CD14-positive monocyte (primary cell): ENCODE measurements at regions not wholly inside any gene's neighbourhood (a gene's known extent, or its start where the extent isn't known, plus 50 kb on each side); places are given as distances from the start of the nearest gene placed in this dataset.

Experiments
- DNase-seq, 3 donors: peaks; one replicate each; pipeline ENCODE4 v3.0.0-alpha.2; 2011 to 2022
- H2AFZ ChIP-seq: 2 replicates; pipeline ENCODE4 v1.6.0; 2012; ENCODE audit warnings: mild to moderate bottlenecking, low read depth, low read length, inconsistent platforms; ENCODE audit not compliant: insufficient read depth, poor library complexity, severe bottlenecking
- H3K27ac ChIP-seq, 2 donors: 1 replicate in 1 of 2; 2 replicates in 1 of 2; pipeline ENCODE4 v1.5.1; 2012 to 2013; ENCODE audit warnings: low read length in 2 of 2, control low read depth in 1 of 2, inconsistent platforms in 1 of 2, low read depth in 1 of 2, mild to moderate bottlenecking in 1 of 2
- H3K27me3 ChIP-seq, 2 donors: one replicate each; pipeline versions ENCODE4 v1.6.0 to v1.6.1; 2011 to 2013; ENCODE audit warnings: low read length in 2 of 2; ENCODE audit not compliant: control insufficient read depth in 2 of 2, insufficient read depth in 2 of 2
- H3K36me3 ChIP-seq, 2 donors: replicated peaks in 1 of 2; 1 replicate in 1 of 2; 2 replicates in 1 of 2; pipeline versions ENCODE4 v1.5.1 to v1.6.1; 2012 to 2013; ENCODE audit warnings: low read length in 2 of 2, control low read depth in 1 of 2, inconsistent platforms in 1 of 2, mild to moderate bottlenecking in 1 of 2; ENCODE audit not compliant: insufficient read depth in 2 of 2, control insufficient read depth in 1 of 2
- H3K4me1 ChIP-seq, 2 donors: 1 replicate in 1 of 2; 2 replicates in 1 of 2; pipeline versions ENCODE4 v1.5.1 to v1.6.1; 2012 to 2013; ENCODE audit warnings: low read length in 2 of 2, control low read depth in 1 of 2, inconsistent platforms in 1 of 2, mild to moderate bottlenecking in 1 of 2, moderate library complexity in 1 of 2; ENCODE audit not compliant: insufficient read depth in 2 of 2, control insufficient read depth in 1 of 2
- H3K4me2 ChIP-seq: replicated peaks from 2 replicates; pipeline ENCODE3; 2012; ENCODE audit warnings: low read length, moderate library complexity, mild to moderate bottlenecking; ENCODE audit not compliant: poor library complexity, severe bottlenecking; ENCODE audit errors: extremely low read depth
- H3K4me3 ChIP-seq, 3 experiments: fragments of 200-600 bp in 1 of 3; sonication (generic) in 1 of 3; replicated peaks in 1 of 3; 1 replicate in 2 of 3; 2 replicates in 1 of 3; pipeline ENCODE4 v1.5.1; 2011 to 2013; ENCODE audit warnings: low read length in 3 of 3, mild to moderate bottlenecking in 3 of 3, control low read depth in 2 of 3, low read depth in 2 of 3, inconsistent platforms in 1 of 3, moderate library complexity in 1 of 3
- H3K79me2 ChIP-seq: 2 replicates; pipeline ENCODE4 v1.6.0; 2012; ENCODE audit warnings: mild to moderate bottlenecking, control low read depth, inconsistent platforms, low read length, moderate library complexity; ENCODE audit not compliant: insufficient read depth
- H3K9ac ChIP-seq: 2 replicates; pipeline ENCODE4 v1.6.0; 2017; ENCODE audit warnings: low read length, mild to moderate bottlenecking; ENCODE audit not compliant: insufficient read depth, poor library complexity, severe bottlenecking
- H3K9me3 ChIP-seq, 2 donors: replicated peaks in 1 of 2; 1 replicate in 1 of 2; 2 replicates in 1 of 2; pipeline versions ENCODE4 v1.5.1 to v1.6.1; 2012 to 2013; ENCODE audit warnings: low read length in 2 of 2, control low read depth in 1 of 2; ENCODE audit not compliant: control insufficient read depth in 1 of 2, insufficient read depth in 1 of 2
- H4K20me1 ChIP-seq: 2 replicates; pipeline ENCODE4 v1.6.0; 2012; ENCODE audit warnings: mild to moderate bottlenecking, low read length, control low read depth, moderate library complexity; ENCODE audit not compliant: insufficient read depth
- H3K27ac Mint-ChIP-seq, 7 donors: one replicate each; pipeline ENCODE4 v1.8.0; 2020; ENCODE audit warnings: mild to moderate bottlenecking in 7 of 7, mixed read lengths in 7 of 7, moderate library complexity in 6 of 7, inconsistent platforms in 2 of 7
- H3K27me3 Mint-ChIP-seq, 3 donors: one replicate each; pipeline ENCODE4 v1.8.0; 2021 to 2022; ENCODE audit warnings: low read depth in 3 of 3, mild to moderate bottlenecking in 3 of 3, mixed read lengths in 3 of 3, moderate library complexity in 3 of 3, inconsistent platforms in 1 of 3
- H3K36me3 Mint-ChIP-seq, 2 donors: one replicate each; pipeline ENCODE4 v1.8.0; 2020; ENCODE audit warnings: mixed read lengths in 2 of 2, inconsistent platforms in 1 of 2, mild to moderate bottlenecking in 1 of 2
- H3K4me1 Mint-ChIP-seq: one replicate; pipeline ENCODE4 v1.8.0; 2020; ENCODE audit warnings: mild to moderate bottlenecking, mixed read lengths
- H3K4me3 Mint-ChIP-seq, 2 donors: one replicate each; pipeline ENCODE4 v1.8.0; 2020; ENCODE audit warnings: mild to moderate bottlenecking in 2 of 2, mixed read lengths in 2 of 2, moderate library complexity in 1 of 2
- H3K9me3 Mint-ChIP-seq, 7 donors: one replicate each; pipeline ENCODE4 v1.8.0; 2020 to 2022; ENCODE audit warnings: mixed read lengths in 7 of 7, mild to moderate bottlenecking in 6 of 7, moderate library complexity in 6 of 7, inconsistent platforms in 2 of 7
- WGBS: methylation state at CpG from one replicate; pipeline ENCODE4 v1.1.5; 2013; ENCODE audit warnings: missing lambda C conversion rate; ENCODE audit not compliant: insufficient coverage; 5-methylcytosine and 5-hydroxymethylcytosine counted together
- intact Hi-C, 2 donors: fragments of 100-400 bp; cut with micrococcal nuclease; formaldehyde crosslinking; loops; one replicate each; pipeline versions ENCODE4 v1.15.0 to v1.15.1; 2023
- TF ChIP-seq, protein P1 (sequence below): fragments of 200-600 bp; IDR thresholded peaks from one replicate; pipeline ENCODE4 v1.8.0; 2022; ENCODE audit warnings: antibody characterized with exemption, mild to moderate bottlenecking

DNA sequence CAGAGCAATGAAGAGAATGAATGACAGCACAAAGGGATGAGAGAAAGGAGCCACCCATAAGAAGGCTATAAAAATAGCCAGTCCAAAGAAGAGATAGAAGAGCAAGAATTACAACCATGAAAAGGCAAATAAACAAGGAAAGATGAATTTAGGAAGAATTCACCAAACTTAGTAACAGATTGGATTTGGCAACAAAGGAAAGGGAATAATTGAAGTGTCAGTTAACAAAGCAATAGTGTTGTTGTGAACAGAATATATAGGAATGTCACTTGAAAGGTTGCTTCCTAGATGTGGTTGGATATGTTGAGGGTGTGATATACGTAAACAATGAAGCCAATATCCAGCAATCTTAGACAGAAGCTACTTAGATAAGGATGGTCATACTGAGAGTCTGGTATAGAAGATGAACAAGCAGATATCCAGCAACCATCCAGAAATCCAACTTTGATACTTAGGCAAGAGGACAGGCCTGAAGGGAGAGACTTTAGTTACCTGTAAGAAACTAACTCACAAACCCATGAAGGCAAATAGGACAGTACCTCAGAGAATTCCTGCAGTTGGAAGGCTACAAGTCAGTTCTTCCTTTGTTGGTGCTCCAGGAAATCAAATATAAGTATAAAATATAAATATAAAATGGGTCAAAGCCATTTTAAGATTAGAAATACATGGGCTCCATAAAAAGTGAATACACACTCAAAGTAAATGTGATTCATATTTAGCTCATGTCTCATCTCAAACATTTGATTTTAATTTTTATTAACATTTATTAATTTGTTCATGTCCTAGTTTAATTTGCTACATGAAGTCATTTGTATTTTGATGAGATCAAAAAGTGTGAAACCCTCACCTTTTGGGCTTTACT is 106.5 kb downstream of the HFE start:
- Histone ChIP-seq H3K4me1 (peaks cover 34 to 53% of the 10 kb centered on the region in 2 donors), H3K79me2 (peaks cover 27% of the 10 kb centered on the region), H3K4me3 (no peak overlapping the region), H3K27ac (no peak overlapping the region), H3K9ac (no peak overlapping the region), H3K27me3 (no peaks in the 10 kb centered on the region), H3K36me3 (no peaks in the 10 kb centered on the region), H2AFZ (no peak overlapping the region), H3K9me3 (no peaks in the 10 kb centered on the region), H4K20me1 (peaks cover 17% of the 10 kb centered on the region), H3K4me2 (no peak overlapping the region)
- TF ChIP-seq, protein P1, sequence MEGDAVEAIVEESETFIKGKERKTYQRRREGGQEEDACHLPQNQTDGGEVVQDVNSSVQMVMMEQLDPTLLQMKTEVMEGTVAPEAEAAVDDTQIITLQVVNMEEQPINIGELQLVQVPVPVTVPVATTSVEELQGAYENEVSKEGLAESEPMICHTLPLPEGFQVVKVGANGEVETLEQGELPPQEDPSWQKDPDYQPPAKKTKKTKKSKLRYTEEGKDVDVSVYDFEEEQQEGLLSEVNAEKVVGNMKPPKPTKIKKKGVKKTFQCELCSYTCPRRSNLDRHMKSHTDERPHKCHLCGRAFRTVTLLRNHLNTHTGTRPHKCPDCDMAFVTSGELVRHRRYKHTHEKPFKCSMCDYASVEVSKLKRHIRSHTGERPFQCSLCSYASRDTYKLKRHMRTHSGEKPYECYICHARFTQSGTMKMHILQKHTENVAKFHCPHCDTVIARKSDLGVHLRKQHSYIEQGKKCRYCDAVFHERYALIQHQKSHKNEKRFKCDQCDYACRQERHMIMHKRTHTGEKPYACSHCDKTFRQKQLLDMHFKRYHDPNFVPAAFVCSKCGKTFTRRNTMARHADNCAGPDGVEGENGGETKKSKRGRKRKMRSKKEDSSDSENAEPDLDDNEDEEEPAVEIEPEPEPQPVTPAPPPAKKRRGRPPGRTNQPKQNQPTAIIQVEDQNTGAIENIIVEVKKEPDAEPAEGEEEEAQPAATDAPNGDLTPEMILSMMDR: no peak
- Mint-ChIP-seq H3K36me3 (peaks cover 0 to 2% of the 10 kb centered on the region in 2 donors), H3K4me1 (peaks cover 21% of the 10 kb centered on the region), H3K27ac (no peak overlapping the region), H3K27me3 (no peaks in the 10 kb centered on the region), H3K9me3 (peaks cover 0 to 3% (median 0%) of the 10 kb centered on the region in 7 donors), H3K4me3 (no peak overlapping the region)
- intact Hi-C loops: loop anchor here in 1 of 2 donors (10.0 kb wide), 1 partner anchor 69 kb away; a partner anchor contains a TSS
- WGBS: no CpG with 5 or more reads among the region's 1 CpG
- no peak for DNase-seq

DNA sequence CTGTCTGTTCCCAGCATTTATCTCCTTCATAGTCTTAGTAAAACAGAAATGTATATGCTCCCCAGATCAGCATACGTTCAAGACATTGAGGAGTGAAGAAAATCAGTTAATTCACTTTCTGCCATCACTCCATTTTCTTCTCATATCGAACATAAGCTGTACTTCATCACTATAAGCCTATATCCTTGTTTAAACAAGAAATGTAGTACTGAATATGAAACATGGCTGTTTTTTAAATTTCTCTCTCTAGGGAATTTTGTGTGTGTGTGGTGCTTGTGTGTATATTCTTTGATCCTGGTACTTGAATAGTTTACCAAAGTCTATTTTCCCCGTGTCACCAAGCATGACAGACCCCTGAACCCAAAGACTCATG is 107.1 kb downstream of the HFE start:
- peak overlapping the region; percentile 91 for H3K4me2 ChIP-seq
- Mint-ChIP-seq H3K4me1 (peaks cover 22% of the 10 kb centered on the region), H3K36me3 (peaks cover 0 to 2% of the 10 kb centered on the region in 2 donors), H3K4me3 (no peak overlapping the region), H3K27me3 (no peaks in the 10 kb centered on the region), H3K27ac (peak overlapping the region in 4 of 7 donors; percentile 40 to 95 (median 68)), H3K9me3 (peaks cover 0 to 2% (median 0%) of the 10 kb centered on the region in 7 donors)
- no CpG with 5 or more reads among the region's 3 CpGs for WGBS
- H4K20me1 ChIP-seq: peaks cover 20% of the 10 kb centered on the region
- no peaks in the 10 kb centered on the region for H3K27me3 ChIP-seq
- no peaks in the 10 kb centered on the region for H3K36me3 ChIP-seq
- H3K4me3 ChIP-seq: peak overlapping the region in 1 of 3 experiments; percentile 93
- H3K79me2 ChIP-seq: peaks cover 27% of the 10 kb centered on the region
- peaks cover 32 to 49% of the 10 kb centered on the region in 2 donors for H3K4me1 ChIP-seq
- DNase-seq: no peak
- no peak overlapping the region for H3K9ac ChIP-seq
- intact Hi-C loops: loop anchor here in 1 of 2 donors (10.0 kb wide), 1 partner anchor 70 kb away; a partner anchor contains a TSS
- H3K27ac ChIP-seq: peak overlapping the region in 1 of 2 donors; percentile 88
- H2AFZ ChIP-seq: peak overlapping the region; percentile 74
- no peaks in the 10 kb centered on the region for H3K9me3 ChIP-seq
- TF ChIP-seq, protein P1: no peak
